HEK293 (cell line): ENCODE measurements at regions not wholly inside any gene's neighbourhood (a gene's known extent, or its start where the extent isn't known, plus 50 kb on each side); places are given as distances from the start of the nearest gene placed in this dataset.

Source experiments
- CTCF ChIA-PET: fragments of 350-600 bp; formaldehyde crosslinking; extraction: SDS; loops from one replicate; lab custom pipeline; 2021; ENCODE audit warnings: antibody characterized with exemption; lab: Yijun Ruan, JAX
- POLR2A ChIA-PET: fragments of 300-600 bp; formaldehyde crosslinking; extraction: SDS; loops from one replicate; lab custom pipeline; 2020; ENCODE audit warnings: antibody characterized with exemption, inconsistent platforms; lab: Yijun Ruan, JAX
- H3K27ac ChIP-seq: fragments of 200-500 bp; sonication (Bioruptor generic); 2 replicates; pipeline ENCODE4 v1.5.1; 2014; ENCODE audit warnings: low read depth, low read length, control low read depth, inconsistent platforms; ENCODE audit errors: extremely low read depth
- H3K36me3 ChIP-seq, 2 experiments: fragments of 200-500 bp in 1 of 2; sonication (Bioruptor generic) in 1 of 2; 1 replicate in 1 of 2; 2 replicates in 1 of 2; pipeline ENCODE4 v1.5.1; 2014 to 2017; ENCODE audit warnings: inconsistent platforms in 2 of 2, low read length in 2 of 2; ENCODE audit not compliant: control insufficient read depth in 2 of 2, insufficient read depth in 1 of 2
- H3K4me1 ChIP-seq: fragments of 200-500 bp; sonication (Bioruptor generic); 2 replicates; pipeline ENCODE4 v1.5.1; 2014; ENCODE audit warnings: mild to moderate bottlenecking, low read length, inconsistent platforms; ENCODE audit not compliant: control insufficient read depth, insufficient read depth
- H3K4me3 ChIP-seq: 2 replicates; pipeline ENCODE4 v1.5.1; 2011; ENCODE audit warnings: low read depth, mild to moderate bottlenecking, control low read depth, low read length, moderate library complexity
- H3K9me3 ChIP-seq: fragments of 200-500 bp; sonication (Bioruptor generic); 2 replicates; pipeline ENCODE4 v1.5.1; 2014; ENCODE audit warnings: low read depth, low read length, inconsistent platforms; ENCODE audit not compliant: control insufficient read depth, insufficient read depth
- HOXC10 ChIP-seq: sonication (generic); formaldehyde crosslinking; IDR thresholded peaks from 2 replicates; pipeline ENCODE4 v1.8.1; 2023; ENCODE audit warnings: mild to moderate bottlenecking, missing genetic modification reagents
- MZF1 ChIP-seq: fragments of 450-650 bp; formaldehyde crosslinking; IDR thresholded peaks from 2 replicates; pipeline ENCODE4 v1.5.1; 2017; ENCODE audit warnings: missing biosample characterization, missing genetic modification characterization, borderline replicate concordance
- OSR2 ChIP-seq: fragments of 450-650 bp; formaldehyde crosslinking; IDR thresholded peaks from 2 replicates; pipeline ENCODE4 v1.5.1; 2016; ENCODE audit warnings: missing biosample characterization, missing genetic modification characterization
- SP7 ChIP-seq: fragments of 450-650 bp; formaldehyde crosslinking; IDR thresholded peaks from 2 replicates; pipeline ENCODE4 v1.5.1; 2016; ENCODE audit warnings: missing biosample characterization, missing genetic modification characterization
- ZNF155 ChIP-seq: fragments of 450-650 bp; formaldehyde crosslinking; IDR thresholded peaks from 2 replicates; pipeline ENCODE4 v1.5.1; 2016; ENCODE audit warnings: missing biosample characterization, missing genetic modification characterization
- ZNF202 ChIP-seq: fragments of 450-650 bp; formaldehyde crosslinking; IDR thresholded peaks from 2 replicates; pipeline ENCODE4 v1.5.1; 2016; ENCODE audit warnings: missing biosample characterization, missing genetic modification characterization, borderline replicate concordance
- ZNF335 ChIP-seq: fragments of 450-650 bp; formaldehyde crosslinking; conservative IDR thresholded peaks from 2 replicates; pipeline ENCODE4 v1.5.1; 2016; ENCODE audit warnings: missing biosample characterization, missing genetic modification characterization
- ZNF654 ChIP-seq: fragments of 450-650 bp; formaldehyde crosslinking; IDR thresholded peaks from 2 replicates; pipeline ENCODE4 v1.5.1; 2016; ENCODE audit warnings: low read depth, missing biosample characterization, missing genetic modification characterization
- ZNF701 ChIP-seq: fragments of 450-650 bp; formaldehyde crosslinking; IDR thresholded peaks from 2 replicates; pipeline ENCODE4 v1.5.1; 2016; ENCODE audit warnings: missing biosample characterization, missing genetic modification characterization
- ZNF776 ChIP-seq: fragments of 450-650 bp; formaldehyde crosslinking; IDR thresholded peaks from 2 replicates; pipeline ENCODE4 v1.5.0; 2017; ENCODE audit warnings: missing biosample characterization, missing genetic modification characterization, borderline replicate concordance
- ZNF791 ChIP-seq: fragments of 450-650 bp; formaldehyde crosslinking; IDR thresholded peaks from 2 replicates; pipeline ENCODE4 v1.5.1; 2016; ENCODE audit warnings: missing biosample characterization, missing genetic modification characterization
- ZSCAN16 ChIP-seq: fragments of 450-650 bp; formaldehyde crosslinking; IDR thresholded peaks from 2 replicates; pipeline ENCODE4 v1.5.1; 2016; ENCODE audit warnings: missing biosample characterization, missing genetic modification characterization
- TF ChIP-seq, protein P1 (sequence below): fragments of 450-650 bp; formaldehyde crosslinking; IDR thresholded peaks from 2 replicates; pipeline ENCODE4 v1.5.1; 2016; ENCODE audit warnings: missing biosample characterization, missing genetic modification characterization, low read depth
- TF ChIP-seq, protein P2 (sequence below): fragments of 450-650 bp; formaldehyde crosslinking; IDR thresholded peaks from 2 replicates; pipeline ENCODE4 v1.5.1; 2017; ENCODE audit warnings: missing biosample characterization, missing genetic modification characterization
- TF ChIP-seq, protein P3 (sequence below): fragments of 450-650 bp; formaldehyde crosslinking; IDR thresholded peaks from 2 replicates; pipeline ENCODE4 v1.5.1; 2016; ENCODE audit warnings: missing biosample characterization, missing genetic modification characterization
- TF ChIP-seq, protein P4 (sequence below): fragments of 450-650 bp; formaldehyde crosslinking; IDR thresholded peaks from 2 replicates; pipeline ENCODE4 v1.5.0; 2017; ENCODE audit warnings: missing biosample characterization, missing genetic modification characterization, borderline replicate concordance
- TF ChIP-seq, protein P5 (sequence below): fragments of 450-650 bp; formaldehyde crosslinking; IDR thresholded peaks from 2 replicates; pipeline ENCODE4 v1.5.1; 2016; ENCODE audit warnings: missing biosample characterization, missing genetic modification characterization

DNA sequence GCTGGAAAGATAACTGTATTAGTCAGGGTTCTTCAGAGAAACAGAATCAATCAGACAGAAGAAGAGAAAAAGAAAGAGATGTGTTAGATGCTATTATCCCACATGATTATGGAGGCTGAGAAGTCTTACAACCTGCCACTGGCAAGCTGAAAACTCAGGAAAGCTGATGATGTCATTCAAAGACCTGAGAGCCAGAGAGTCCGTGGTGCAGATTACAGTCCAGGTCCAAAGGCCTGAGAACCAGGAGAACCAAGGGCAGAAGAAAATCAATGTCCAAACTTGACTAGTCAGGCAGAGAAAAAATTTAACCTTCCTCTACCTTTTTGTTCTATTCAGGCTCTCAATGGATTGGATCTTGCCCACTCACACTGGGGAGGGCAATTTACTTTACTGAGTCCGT is 172.5 kb downstream of the QDPR start:
- Histone ChIP-seq H3K27ac (no peak overlapping the region), H3K36me3 (no peaks in the 10 kb centered on the region), H3K4me3 (no peak overlapping the region), H3K4me1 (no peaks in the 10 kb centered on the region), H3K9me3 (no peaks in the 10 kb centered on the region)
- POLR2A ChIA-PET, result no interaction called here
- CTCF ChIA-PET, result interaction anchor here (0.7 kb wide), 1 partner anchor 133 kb away, joined by 3 read pairs; no protein-coding TSS in a partner anchor
- no peak for TF ChIP-seq HOXC10
- TF ChIP-seq, protein P1, sequence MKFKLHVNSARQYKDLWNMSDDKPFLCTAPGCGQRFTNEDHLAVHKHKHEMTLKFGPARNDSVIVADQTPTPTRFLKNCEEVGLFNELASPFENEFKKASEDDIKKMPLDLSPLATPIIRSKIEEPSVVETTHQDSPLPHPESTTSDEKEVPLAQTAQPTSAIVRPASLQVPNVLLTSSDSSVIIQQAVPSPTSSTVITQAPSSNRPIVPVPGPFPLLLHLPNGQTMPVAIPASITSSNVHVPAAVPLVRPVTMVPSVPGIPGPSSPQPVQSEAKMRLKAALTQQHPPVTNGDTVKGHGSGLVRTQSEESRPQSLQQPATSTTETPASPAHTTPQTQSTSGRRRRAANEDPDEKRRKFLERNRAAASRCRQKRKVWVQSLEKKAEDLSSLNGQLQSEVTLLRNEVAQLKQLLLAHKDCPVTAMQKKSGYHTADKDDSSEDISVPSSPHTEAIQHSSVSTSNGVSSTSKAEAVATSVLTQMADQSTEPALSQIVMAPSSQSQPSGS (tag by site-specific recombination), result 0 out of 2 replicates have a peak, but pooled peaks have one; percentile 33

DNA sequence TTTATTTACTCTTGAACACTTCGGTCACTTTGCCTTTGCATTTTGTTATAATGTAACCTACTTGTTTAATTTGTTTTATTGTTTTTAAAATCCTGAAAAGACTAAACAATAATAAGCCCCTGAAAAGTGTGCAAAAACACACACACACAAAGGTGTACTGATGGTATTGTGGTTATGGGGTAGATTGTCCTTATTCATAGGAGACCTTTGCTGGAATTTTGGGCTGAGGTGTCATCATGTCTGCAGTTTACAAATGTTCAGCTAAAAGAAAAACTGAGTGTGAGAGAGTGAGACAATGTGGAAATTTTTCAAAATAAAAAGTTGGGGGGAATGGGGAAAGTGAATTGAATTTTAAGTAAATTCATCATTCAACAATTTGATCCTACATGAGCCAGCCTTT is 174.9 kb downstream of the QDPR start:
- CTCF ChIA-PET, result interaction anchor here (0.6 to 1.0 kb wide), 4 partner anchors 10 to 1048 kb away, joined by 3 to 5 read pairs (median 4); no protein-coding TSS in a partner anchor
- H3K27ac ChIP-seq, result no peak overlapping the region
- no peak overlapping the region for H3K4me3 ChIP-seq
- no peaks in the 10 kb centered on the region for H3K9me3 ChIP-seq
- H3K36me3 ChIP-seq, result no peaks in the 10 kb centered on the region
- POLR2A ChIA-PET, result no interaction called here
- no peaks in the 10 kb centered on the region for H3K4me1 ChIP-seq
- no peak for TF ChIP-seq ZNF791 (tag by site-specific recombination)
- TF ChIP-seq ZNF776 (tag by site-specific recombination), result no peak
- TF ChIP-seq ZNF335 (tag by site-specific recombination), result no peak
- no peak for TF ChIP-seq ZNF654 (tag by site-specific recombination)
- no peak for TF ChIP-seq SP7 (tag by site-specific recombination)
- no peak for TF ChIP-seq ZNF155 (tag by site-specific recombination)
- TF ChIP-seq, protein P2, sequence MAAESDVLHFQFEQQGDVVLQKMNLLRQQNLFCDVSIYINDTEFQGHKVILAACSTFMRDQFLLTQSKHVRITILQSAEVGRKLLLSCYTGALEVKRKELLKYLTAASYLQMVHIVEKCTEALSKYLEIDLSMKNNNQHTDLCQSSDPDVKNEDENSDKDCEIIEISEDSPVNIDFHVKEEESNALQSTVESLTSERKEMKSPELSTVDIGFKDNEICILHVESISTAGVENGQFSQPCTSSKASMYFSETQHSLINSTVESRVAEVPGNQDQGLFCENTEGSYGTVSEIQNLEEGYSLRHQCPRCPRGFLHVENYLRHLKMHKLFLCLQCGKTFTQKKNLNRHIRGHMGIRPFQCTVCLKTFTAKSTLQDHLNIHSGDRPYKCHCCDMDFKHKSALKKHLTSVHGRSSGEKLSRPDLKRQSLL, result no peak
- TF ChIP-seq ZNF701 (tag by site-specific recombination), result no peak
- TF ChIP-seq, protein P3, sequence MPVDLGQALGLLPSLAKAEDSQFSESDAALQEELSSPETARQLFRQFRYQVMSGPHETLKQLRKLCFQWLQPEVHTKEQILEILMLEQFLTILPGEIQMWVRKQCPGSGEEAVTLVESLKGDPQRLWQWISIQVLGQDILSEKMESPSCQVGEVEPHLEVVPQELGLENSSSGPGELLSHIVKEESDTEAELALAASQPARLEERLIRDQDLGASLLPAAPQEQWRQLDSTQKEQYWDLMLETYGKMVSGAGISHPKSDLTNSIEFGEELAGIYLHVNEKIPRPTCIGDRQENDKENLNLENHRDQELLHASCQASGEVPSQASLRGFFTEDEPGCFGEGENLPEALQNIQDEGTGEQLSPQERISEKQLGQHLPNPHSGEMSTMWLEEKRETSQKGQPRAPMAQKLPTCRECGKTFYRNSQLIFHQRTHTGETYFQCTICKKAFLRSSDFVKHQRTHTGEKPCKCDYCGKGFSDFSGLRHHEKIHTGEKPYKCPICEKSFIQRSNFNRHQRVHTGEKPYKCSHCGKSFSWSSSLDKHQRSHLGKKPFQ (tag by site-specific recombination), result no peak
- TF ChIP-seq OSR2 (tag by site-specific recombination), result no peak
- TF ChIP-seq, protein P4, sequence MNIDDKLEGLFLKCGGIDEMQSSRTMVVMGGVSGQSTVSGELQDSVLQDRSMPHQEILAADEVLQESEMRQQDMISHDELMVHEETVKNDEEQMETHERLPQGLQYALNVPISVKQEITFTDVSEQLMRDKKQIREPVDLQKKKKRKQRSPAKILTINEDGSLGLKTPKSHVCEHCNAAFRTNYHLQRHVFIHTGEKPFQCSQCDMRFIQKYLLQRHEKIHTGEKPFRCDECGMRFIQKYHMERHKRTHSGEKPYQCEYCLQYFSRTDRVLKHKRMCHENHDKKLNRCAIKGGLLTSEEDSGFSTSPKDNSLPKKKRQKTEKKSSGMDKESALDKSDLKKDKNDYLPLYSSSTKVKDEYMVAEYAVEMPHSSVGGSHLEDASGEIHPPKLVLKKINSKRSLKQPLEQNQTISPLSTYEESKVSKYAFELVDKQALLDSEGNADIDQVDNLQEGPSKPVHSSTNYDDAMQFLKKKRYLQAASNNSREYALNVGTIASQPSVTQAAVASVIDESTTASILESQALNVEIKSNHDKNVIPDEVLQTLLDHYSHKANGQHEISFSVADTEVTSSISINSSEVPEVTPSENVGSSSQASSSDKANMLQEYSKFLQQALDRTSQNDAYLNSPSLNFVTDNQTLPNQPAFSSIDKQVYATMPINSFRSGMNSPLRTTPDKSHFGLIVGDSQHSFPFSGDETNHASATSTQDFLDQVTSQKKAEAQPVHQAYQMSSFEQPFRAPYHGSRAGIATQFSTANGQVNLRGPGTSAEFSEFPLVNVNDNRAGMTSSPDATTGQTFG (tag by site-specific recombination), result no peak
- TF ChIP-seq ZSCAN16, result no peak
- TF ChIP-seq MZF1 (tag by site-specific recombination), result no peak
- TF ChIP-seq ZNF202 (tag by site-specific recombination), result no peak
- TF ChIP-seq, protein P5, sequence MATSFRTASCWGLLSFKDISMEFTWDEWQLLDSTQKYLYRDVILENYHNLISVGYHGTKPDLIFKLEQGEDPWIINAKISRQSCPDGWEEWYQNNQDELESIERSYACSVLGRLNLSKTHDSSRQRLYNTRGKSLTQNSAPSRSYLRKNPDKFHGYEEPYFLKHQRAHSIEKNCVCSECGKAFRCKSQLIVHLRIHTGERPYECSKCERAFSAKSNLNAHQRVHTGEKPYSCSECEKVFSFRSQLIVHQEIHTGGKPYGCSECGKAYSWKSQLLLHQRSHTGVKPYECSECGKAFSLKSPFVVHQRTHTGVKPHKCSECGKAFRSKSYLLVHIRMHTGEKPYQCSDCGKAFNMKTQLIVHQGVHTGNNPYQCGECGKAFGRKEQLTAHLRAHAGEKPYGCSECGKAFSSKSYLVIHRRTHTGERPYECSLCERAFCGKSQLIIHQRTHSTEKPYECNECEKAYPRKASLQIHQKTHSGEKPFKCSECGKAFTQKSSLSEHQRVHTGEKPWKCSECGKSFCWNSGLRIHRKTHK (tag by site-specific recombination), result no peak
